Glutamatergic neuron (in vitro differentiated cells): ENCODE measurements at regions not wholly inside any gene's neighbourhood (a gene's known extent, or its start where the extent isn't known, plus 50 kb on each side); places are given as distances from the start of the nearest gene placed in this dataset.

Source experiments
- DNase-seq: peaks from one replicate; pipeline ENCODE4 v3.0.0; 2022
- H3K27ac Mint-ChIP-seq: one replicate; pipeline ENCODE4 v1.8.0; 2020; ENCODE audit warnings: mild to moderate bottlenecking, mixed read lengths, inconsistent platforms; ENCODE audit not compliant: unreplicated experiment
- H3K27me3 Mint-ChIP-seq: one replicate; pipeline ENCODE4 v1.8.0; 2020; ENCODE audit warnings: mild to moderate bottlenecking, moderate library complexity, mixed read lengths, inconsistent platforms; ENCODE audit not compliant: unreplicated experiment
- H3K36me3 Mint-ChIP-seq: one replicate; pipeline ENCODE4 v1.8.0; 2020; ENCODE audit warnings: mild to moderate bottlenecking, mixed read lengths, inconsistent platforms; ENCODE audit not compliant: unreplicated experiment
- H3K4me1 Mint-ChIP-seq: one replicate; pipeline ENCODE4 v1.8.0; 2020; ENCODE audit warnings: mild to moderate bottlenecking, low read depth, mixed read lengths, inconsistent platforms; ENCODE audit not compliant: unreplicated experiment
- H3K4me3 Mint-ChIP-seq: one replicate; pipeline ENCODE4 v1.8.0; 2020; ENCODE audit warnings: mild to moderate bottlenecking, mixed read lengths, inconsistent platforms; ENCODE audit not compliant: unreplicated experiment
- H3K9me3 Mint-ChIP-seq: one replicate; pipeline ENCODE4 v1.8.0; 2020; ENCODE audit warnings: mild to moderate bottlenecking, moderate library complexity, mixed read lengths, inconsistent platforms; ENCODE audit not compliant: unreplicated experiment
- CTCF ChIP-seq: fragments of 200-600 bp; sonication (generic); IDR thresholded peaks from one replicate; pipeline ENCODE4 v1.5.0; 2021; ENCODE audit not compliant: partially characterized antibody, unreplicated experiment

GRCh38 chr10:4437061-4437460 lies 388.9 kb upstream of the AKR1E2 start:
- Mint-ChIP-seq H3K4me3 (no peak overlapping the region), H3K27me3 (no peaks in the 10 kb centered on the region), H3K27ac (no peak overlapping the region), H3K36me3 (no peaks in the 10 kb centered on the region), H3K4me1 (no peaks in the 10 kb centered on the region), H3K9me3 (no peaks in the 10 kb centered on the region)
- no peak for DNase-seq
- TF ChIP-seq CTCF: no peak

GRCh38 chr10:4436103-4436502 lies 389.9 kb upstream of the AKR1E2 start:
- Mint-ChIP-seq H3K4me3 (no peak overlapping the region), H3K4me1 (no peaks in the 10 kb centered on the region), H3K27me3 (no peaks in the 10 kb centered on the region), H3K9me3 (no peaks in the 10 kb centered on the region), H3K27ac (no peak overlapping the region), H3K36me3 (no peaks in the 10 kb centered on the region)
- no peak for TF ChIP-seq CTCF
- no peak for DNase-seq

GRCh38 chr10:4434516-4435071 lies 391.4 kb upstream of the AKR1E2 start:
- Mint-ChIP-seq H3K4me3 (no peak overlapping the region), H3K9me3 (no peaks in the 10 kb centered on the region), H3K27ac (no peak overlapping the region), H3K27me3 (no peaks in the 10 kb centered on the region), H3K4me1 (no peaks in the 10 kb centered on the region), H3K36me3 (no peaks in the 10 kb centered on the region)
- no peak for TF ChIP-seq CTCF
- DNase-seq: no peak

- no peaks in the 10 kb centered on the region for H3K27me3 Mint-ChIP-seq
- no peaks in the 10 kb centered on the region for H3K4me1 Mint-ChIP-seq
- H3K36me3 Mint-ChIP-seq: no peaks in the 10 kb centered on the region
- H3K9me3 Mint-ChIP-seq: no peaks in the 10 kb centered on the region
- TF ChIP-seq CTCF: no peak
- DNase-seq: no peak
- H3K27ac Mint-ChIP-seq: no peak overlapping the region
- no peak overlapping the region for H3K4me3 Mint-ChIP-seq
Measured at GRCh38 chr10:4434105-4434504, 391.9 kb upstream of the AKR1E2 start.

- H3K4me1 Mint-ChIP-seq: no peaks in the 10 kb centered on the region
- no peak overlapping the region for H3K27ac Mint-ChIP-seq
- H3K4me3 Mint-ChIP-seq: no peak overlapping the region
- H3K9me3 Mint-ChIP-seq: no peaks in the 10 kb centered on the region
- H3K27me3 Mint-ChIP-seq: no peaks in the 10 kb centered on the region
- H3K36me3 Mint-ChIP-seq: no peaks in the 10 kb centered on the region
- no peak for DNase-seq
- TF ChIP-seq CTCF: no peak
Measured at GRCh38 chr10:4431114-4431863, 394.7 kb upstream of the AKR1E2 start.
